ENCODE measurements at regions not wholly inside any gene's neighbourhood (a gene's known extent, or its start where the extent isn't known, plus 50 kb on each side); places are given as distances from the start of the nearest gene placed in this dataset.

DNA sequence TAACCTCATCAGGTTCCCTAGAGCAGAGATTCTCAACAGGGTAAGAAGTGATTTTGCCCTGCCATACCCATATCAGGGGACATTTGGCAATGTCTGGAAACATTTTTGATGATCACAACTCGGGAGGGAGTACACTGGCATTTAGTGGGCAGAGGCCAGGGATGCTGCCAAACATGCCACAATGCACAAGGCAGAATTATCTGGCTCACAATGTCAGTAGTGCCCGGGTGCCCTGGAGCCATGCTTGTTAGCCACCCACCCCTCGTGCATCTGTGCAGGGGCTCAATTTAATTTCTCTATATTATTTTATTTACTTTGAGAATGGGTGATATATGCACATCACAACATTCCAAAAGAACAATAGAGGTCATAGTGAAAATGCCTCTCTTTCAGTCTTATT is 82.0 kb upstream of the DHX15 start:
- TF ChIP-seq, protein P1, sequence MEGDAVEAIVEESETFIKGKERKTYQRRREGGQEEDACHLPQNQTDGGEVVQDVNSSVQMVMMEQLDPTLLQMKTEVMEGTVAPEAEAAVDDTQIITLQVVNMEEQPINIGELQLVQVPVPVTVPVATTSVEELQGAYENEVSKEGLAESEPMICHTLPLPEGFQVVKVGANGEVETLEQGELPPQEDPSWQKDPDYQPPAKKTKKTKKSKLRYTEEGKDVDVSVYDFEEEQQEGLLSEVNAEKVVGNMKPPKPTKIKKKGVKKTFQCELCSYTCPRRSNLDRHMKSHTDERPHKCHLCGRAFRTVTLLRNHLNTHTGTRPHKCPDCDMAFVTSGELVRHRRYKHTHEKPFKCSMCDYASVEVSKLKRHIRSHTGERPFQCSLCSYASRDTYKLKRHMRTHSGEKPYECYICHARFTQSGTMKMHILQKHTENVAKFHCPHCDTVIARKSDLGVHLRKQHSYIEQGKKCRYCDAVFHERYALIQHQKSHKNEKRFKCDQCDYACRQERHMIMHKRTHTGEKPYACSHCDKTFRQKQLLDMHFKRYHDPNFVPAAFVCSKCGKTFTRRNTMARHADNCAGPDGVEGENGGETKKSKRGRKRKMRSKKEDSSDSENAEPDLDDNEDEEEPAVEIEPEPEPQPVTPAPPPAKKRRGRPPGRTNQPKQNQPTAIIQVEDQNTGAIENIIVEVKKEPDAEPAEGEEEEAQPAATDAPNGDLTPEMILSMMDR (conservative IDR thresholded peaks at IDR 0.05; ENCODE audit: low read depth, low read length): no peak
- TF ChIP-seq EZH2 (IDR thresholded peaks at IDR 0.05; ENCODE audit: borderline replicate concordance, low read depth, low read length, poor library complexity, severe bottlenecking): no peak

Measured in A673 (cell line).